Keratinocyte (primary cell): ENCODE measurements at regions not wholly inside any gene's neighbourhood (a gene's known extent, or its start where the extent isn't known, plus 50 kb on each side); places are given as distances from the start of the nearest gene placed in this dataset.

ENCODE experiments used
- EZH2 ChIP-seq: IDR thresholded peaks from one replicate; pipeline ENCODE4 v1.6.1; 2012; ENCODE audit warnings: inconsistent platforms, mild to moderate bottlenecking, low read length, moderate library complexity
- TF ChIP-seq, protein P1 (sequence below), 3 experiments: IDR thresholded peaks in 1 of 3; conservative IDR thresholded peaks in 1 of 3; optimal IDR thresholded peaks in 1 of 3; 2 replicates in 2 of 3; 3 replicates in 1 of 3; pipeline versions ENCODE3 to v1.5.1; 2011; ENCODE audit warnings: low read length in 3 of 3, mild to moderate bottlenecking in 3 of 3, moderate library complexity in 2 of 3, control low read depth in 1 of 3, inconsistent platforms in 1 of 3; ENCODE audit not compliant: insufficient read depth in 2 of 3; ENCODE audit errors: extremely low read depth in 1 of 3

DNA sequence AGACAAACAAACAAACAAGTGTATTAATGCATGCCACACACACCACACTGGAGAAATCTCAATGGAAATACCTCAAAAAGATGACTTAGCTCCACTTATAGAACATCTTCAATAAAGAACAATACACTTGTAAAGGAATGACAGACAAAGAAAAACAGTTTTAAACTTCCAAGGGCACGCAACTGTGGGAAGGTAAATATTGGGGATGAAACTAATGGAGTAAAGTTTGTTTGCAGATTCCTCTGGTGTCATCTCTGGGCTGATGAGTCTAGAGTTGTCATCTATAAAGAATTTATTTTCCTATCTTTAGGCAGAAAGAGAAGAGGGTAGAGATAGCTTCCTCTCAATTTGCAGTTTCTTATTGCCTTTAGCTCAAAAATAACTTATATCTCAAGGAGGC lies 144.0 kb upstream of the ZC3H15 start:
- TF ChIP-seq, protein P1, sequence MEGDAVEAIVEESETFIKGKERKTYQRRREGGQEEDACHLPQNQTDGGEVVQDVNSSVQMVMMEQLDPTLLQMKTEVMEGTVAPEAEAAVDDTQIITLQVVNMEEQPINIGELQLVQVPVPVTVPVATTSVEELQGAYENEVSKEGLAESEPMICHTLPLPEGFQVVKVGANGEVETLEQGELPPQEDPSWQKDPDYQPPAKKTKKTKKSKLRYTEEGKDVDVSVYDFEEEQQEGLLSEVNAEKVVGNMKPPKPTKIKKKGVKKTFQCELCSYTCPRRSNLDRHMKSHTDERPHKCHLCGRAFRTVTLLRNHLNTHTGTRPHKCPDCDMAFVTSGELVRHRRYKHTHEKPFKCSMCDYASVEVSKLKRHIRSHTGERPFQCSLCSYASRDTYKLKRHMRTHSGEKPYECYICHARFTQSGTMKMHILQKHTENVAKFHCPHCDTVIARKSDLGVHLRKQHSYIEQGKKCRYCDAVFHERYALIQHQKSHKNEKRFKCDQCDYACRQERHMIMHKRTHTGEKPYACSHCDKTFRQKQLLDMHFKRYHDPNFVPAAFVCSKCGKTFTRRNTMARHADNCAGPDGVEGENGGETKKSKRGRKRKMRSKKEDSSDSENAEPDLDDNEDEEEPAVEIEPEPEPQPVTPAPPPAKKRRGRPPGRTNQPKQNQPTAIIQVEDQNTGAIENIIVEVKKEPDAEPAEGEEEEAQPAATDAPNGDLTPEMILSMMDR (optimal IDR thresholded peaks at IDR 0.05 in 1 of 3, IDR thresholded peaks at IDR 0.05 in 1 of 3, conservative IDR thresholded peaks at IDR 0.05 in 1 of 3; ENCODE audit: extremely low read depth in 1 of 3, insufficient read depth in 2 of 3, low read length in 3 of 3), result no peak
- no peak for TF ChIP-seq EZH2
